NCI-H69 (cell line): ENCODE measurements at regions not wholly inside any gene's neighbourhood (a gene's known extent, or its start where the extent isn't known, plus 50 kb on each side); places are given as distances from the start of the nearest gene placed in this dataset.
A peak's percentile ranks its signal among the peaks of the same experiment; 100 is the strongest.
"Not testable (repeated sequence)": the region's sequence is repeated elsewhere in the genome, so short reads cannot be mapped to it uniquely, and the experiment has no call there.

Experiments used
- DNase-seq: peaks from one replicate; lab custom pipeline; 2025; lab: John Stamatoyannopoulos, UW

- DNase-seq: no peak
Measured at GRCh38 chr2:186927867-186928191, 78.9 kb upstream of the ZSWIM2 start.

DNA sequence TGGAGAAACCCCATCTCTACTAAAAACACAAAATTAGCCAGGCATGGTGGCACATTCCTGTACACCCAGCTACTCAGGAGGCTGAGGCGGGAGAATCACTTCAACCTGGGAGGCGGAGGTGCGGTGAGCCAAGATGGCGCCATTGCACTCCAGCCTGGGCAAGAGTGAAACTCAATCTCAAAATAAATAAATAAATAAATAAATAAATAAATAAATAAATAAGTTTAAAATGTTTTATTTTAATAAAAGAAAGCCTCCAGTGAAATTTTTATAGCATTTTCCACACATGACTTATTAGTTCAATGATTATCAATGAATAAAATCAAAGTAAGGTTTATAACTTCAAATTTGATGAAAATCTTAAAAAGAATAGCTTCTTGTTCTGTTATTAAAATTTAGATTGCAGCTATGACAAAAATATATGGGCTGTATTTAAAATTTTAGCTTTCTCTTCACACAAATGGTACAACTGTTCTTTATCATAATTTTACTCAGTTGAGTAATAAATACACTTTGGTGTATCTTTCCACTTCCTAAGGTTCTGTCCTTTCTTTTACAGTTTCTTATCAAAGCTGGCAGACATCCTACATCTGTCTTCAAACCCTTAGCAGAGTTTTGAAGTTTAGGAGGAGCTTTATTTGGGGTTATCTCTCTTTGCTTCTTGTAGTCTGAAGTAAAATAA, 78.4 kb upstream of the ZSWIM2 start:
- DNase-seq: no peak

DNA sequence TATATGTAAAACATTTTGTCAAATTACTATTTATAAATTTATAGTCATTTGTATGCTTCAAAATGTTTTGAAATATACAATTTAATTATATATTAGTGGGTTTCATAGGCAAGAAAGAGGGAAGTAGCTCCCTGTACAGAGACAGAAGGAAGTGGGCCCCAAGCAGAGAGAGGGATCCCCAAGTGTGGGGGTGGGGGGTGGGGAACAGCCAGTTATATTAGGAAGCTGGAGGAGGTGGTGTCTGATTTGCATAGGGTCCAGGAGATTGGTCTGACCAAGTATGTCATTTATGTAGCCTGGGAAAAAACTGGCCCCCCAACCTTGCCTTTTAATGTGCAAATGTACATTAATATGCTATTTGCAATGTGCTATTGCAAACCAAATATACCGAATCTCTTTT, 76.5 kb upstream of the ZSWIM2 start:
- DNase-seq: no peak

GRCh38 chr2:186922316-186922715, 73.3 kb upstream of the ZSWIM2 start:
- DNase-seq: not testable (repeated sequence)

- DNase-seq: peak; percentile 43
Measured at GRCh38 chr2:186919296-186919695, 70.3 kb upstream of the ZSWIM2 start.

DNA sequence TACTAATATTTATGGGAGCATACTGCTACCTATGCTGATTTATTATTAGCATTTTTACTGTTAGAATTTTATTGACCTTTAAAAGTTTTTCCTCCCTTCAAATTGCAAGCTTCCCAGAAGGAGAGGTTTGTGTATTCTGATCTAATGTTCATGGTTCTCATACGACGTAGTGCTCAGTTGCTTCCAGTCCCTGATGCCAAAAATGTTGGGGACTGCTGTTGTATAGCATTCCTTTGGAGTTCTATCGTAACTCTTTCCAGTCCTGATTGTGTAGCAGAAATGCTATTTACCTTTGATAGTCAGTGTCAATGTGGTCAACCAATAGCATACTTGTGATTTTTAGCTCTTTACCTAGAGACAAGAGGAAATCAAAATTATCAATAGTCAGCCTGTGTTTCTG, 69.5 kb upstream of the ZSWIM2 start:
- DNase-seq: no peak

DNA sequence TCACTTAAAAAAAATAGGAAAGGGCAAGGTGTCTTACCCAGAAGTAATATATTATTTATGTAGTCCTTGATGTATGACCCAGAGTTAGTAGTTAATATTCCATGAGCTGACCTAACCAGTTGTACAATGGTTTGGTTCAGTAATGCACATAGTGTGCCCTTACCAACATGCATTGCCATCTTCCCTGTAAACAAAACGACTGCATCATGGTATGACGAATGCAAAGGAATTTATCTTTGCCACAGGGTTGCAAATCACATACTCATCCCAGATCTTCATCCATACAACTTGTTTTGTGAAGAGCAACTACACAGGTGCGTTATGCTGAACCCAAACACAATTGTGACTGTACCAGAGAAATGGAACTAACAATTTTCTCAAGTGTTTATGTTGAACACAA, 68.9 kb upstream of the ZSWIM2 start:
- DNase-seq: no peak

DNA sequence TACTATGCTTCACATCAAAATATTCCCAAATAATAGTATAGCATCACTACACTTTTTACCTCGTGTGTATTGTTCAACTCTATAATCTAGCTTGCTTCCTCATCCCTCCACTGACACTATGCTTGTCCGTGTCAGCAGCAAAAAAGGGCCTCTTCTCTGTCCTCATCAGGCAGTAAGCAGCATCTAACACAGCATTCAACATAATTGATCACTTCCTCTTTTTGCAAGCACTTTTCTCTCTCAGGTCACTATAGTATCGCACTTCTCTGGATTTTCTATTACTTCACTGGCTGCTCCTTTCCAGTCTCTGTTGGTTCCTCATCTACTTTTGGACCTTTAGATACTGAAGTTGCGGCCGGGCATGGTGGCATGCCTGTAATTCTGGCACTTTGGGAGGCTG, 64.9 kb upstream of the ZSWIM2 start:
- no peak for DNase-seq

- DNase-seq: no peak
Measured at GRCh38 chr2:186912979-186913378, 64.0 kb upstream of the ZSWIM2 start.

DNA sequence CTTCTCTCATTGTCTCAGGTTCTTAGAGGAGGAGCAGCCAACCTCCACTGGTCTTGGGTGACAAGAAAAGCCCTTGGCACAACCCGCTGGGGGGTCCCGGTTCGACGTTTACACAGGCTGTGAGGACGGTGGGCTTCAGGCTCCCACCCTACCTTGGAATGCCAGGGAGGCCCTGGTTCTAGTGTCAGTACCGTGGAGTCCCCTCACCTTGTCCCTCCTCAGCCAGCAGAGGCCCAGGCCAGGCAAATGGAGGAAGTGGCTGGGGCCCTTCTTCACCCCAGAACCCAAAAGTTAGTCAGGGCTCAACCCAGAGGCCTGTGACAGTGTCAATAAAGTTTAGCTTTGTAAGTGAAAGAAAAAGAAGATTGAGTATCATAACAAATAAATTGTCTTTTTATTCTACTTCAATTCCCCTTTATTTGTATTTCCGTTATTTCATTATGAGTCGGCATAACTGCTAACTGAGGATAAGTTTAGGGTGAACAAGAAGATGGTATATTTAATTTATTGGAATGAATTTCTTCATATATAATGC, 62.6 kb upstream of the ZSWIM2 start:
- DNase-seq: no peak

DNA sequence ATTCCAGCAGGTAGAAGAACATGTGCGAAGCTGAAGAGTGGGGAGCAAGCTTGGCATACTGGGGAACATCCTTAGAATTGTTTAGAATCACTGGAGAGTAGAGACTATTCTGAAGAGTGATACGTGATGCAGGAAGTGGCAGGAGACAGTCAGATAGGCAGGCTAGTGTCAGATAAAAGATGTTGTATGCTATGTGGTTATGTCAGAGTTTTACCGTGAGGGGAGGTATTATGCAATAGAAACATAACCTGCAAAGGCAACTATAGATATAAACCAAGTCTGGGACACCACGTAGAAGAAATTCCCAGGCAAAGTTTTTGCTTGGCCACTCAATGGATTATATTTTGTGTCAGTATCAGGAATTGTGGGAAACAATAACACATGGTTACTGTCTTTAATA, 62.0 kb upstream of the ZSWIM2 start:
- DNase-seq: no peak

DNA sequence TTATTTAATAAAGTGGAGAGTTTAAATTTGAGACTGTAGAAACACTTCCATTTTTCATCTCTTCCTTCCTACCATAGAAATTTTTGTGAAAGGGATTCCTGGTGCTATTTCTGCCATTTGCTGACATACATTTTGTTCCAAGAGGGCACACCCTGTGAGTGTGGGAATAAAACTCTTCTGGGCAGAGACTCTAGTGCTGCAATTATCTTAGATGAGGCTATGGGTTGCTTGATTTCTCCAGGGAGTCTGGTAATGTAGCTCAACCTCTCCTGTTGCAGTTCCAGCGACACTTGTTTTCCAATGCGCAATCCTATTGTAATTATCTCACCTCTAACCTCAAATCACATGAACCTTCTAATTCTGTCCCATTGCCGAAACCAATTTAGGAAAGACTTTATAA, 60.1 kb upstream of the ZSWIM2 start:
- peak; percentile 52 for DNase-seq

- no peak for DNase-seq
Measured at GRCh38 chr2:186907897-186908296, 58.9 kb upstream of the ZSWIM2 start.

GRCh38 chr2:186903216-186903615, 54.2 kb upstream of the ZSWIM2 start:
- DNase-seq: peak; percentile 9
